ENCODE measurements at regions not wholly inside any gene's neighbourhood (a gene's known extent, or its start where the extent isn't known, plus 50 kb on each side); places are given as distances from the start of the nearest gene placed in this dataset.

GRCh38 chr10:3563298-3563697 is 221.7 kb downstream of the KLF6 start:
- TF ChIP-seq, protein P1, sequence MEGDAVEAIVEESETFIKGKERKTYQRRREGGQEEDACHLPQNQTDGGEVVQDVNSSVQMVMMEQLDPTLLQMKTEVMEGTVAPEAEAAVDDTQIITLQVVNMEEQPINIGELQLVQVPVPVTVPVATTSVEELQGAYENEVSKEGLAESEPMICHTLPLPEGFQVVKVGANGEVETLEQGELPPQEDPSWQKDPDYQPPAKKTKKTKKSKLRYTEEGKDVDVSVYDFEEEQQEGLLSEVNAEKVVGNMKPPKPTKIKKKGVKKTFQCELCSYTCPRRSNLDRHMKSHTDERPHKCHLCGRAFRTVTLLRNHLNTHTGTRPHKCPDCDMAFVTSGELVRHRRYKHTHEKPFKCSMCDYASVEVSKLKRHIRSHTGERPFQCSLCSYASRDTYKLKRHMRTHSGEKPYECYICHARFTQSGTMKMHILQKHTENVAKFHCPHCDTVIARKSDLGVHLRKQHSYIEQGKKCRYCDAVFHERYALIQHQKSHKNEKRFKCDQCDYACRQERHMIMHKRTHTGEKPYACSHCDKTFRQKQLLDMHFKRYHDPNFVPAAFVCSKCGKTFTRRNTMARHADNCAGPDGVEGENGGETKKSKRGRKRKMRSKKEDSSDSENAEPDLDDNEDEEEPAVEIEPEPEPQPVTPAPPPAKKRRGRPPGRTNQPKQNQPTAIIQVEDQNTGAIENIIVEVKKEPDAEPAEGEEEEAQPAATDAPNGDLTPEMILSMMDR (conservative IDR thresholded peaks at IDR 0.05 in 1 of 2, IDR thresholded peaks at IDR 0.05 in 1 of 2; ENCODE audit: low read depth in 1 of 2, low read length in 2 of 2) = no peak
- no peak for TF ChIP-seq EZH2 (IDR thresholded peaks at IDR 0.05; ENCODE audit: low read length, missing control alignments)
